ENCODE measurements at regions not wholly inside any gene's neighbourhood (a gene's known extent, or its start where the extent isn't known, plus 50 kb on each side); places are given as distances from the start of the nearest gene placed in this dataset.
"Not testable (repeated sequence)": the region's sequence is repeated elsewhere in the genome, so short reads cannot be mapped to it uniquely, and the experiment has no call there.

DNA sequence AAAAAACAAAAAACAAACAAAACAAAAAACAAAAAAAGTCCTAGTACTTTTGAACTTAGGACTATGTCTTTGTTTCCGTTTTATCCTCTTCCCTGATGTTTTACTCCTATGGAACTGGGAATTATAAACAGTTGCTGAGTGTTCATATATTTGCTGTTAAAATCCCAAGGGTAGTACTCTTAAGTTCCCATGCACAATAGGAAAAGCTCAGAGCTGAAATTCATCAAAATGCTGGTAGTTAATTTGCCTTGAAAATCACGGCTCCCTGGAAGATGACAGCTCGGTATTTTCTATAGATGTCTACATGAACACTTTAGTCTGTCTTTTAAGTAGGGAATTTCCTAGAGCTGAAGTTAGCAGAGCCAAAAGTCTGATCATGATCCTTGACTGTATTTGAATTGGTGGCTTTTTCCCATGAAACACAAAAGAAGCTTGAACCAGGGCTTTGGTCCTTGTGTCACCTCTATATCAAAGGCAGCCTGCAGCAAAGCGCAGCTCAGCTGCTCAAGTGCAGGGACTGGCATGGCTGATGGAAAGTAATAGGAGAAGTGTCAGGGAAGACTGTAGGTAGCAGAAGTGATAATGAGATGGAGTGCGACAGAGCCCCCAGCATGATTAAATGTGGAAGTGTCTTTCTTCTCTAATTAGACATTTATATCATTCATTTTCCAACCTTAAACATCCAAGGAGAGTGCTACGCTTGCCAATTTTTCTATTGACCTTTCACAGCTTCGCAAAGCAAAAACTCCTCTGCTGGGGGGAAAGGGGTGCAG, 310.9 kb downstream of the TRIM36 start:
- no peak for DNase-seq (ENCODE audit: low read depth, low spot score)
- TF ChIP-seq, protein P1, sequence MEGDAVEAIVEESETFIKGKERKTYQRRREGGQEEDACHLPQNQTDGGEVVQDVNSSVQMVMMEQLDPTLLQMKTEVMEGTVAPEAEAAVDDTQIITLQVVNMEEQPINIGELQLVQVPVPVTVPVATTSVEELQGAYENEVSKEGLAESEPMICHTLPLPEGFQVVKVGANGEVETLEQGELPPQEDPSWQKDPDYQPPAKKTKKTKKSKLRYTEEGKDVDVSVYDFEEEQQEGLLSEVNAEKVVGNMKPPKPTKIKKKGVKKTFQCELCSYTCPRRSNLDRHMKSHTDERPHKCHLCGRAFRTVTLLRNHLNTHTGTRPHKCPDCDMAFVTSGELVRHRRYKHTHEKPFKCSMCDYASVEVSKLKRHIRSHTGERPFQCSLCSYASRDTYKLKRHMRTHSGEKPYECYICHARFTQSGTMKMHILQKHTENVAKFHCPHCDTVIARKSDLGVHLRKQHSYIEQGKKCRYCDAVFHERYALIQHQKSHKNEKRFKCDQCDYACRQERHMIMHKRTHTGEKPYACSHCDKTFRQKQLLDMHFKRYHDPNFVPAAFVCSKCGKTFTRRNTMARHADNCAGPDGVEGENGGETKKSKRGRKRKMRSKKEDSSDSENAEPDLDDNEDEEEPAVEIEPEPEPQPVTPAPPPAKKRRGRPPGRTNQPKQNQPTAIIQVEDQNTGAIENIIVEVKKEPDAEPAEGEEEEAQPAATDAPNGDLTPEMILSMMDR (IDR thresholded peaks at IDR 0.05; ENCODE audit: low read depth, low read length) = no peak
- H3K4me3 ChIP-seq (ENCODE audit: low read depth, low read length) = no peak overlapping the region
- in situ Hi-C loops (cut with HindIII; ENCODE audit: low sequenced_read_pairs) = no loop called here

DNA sequence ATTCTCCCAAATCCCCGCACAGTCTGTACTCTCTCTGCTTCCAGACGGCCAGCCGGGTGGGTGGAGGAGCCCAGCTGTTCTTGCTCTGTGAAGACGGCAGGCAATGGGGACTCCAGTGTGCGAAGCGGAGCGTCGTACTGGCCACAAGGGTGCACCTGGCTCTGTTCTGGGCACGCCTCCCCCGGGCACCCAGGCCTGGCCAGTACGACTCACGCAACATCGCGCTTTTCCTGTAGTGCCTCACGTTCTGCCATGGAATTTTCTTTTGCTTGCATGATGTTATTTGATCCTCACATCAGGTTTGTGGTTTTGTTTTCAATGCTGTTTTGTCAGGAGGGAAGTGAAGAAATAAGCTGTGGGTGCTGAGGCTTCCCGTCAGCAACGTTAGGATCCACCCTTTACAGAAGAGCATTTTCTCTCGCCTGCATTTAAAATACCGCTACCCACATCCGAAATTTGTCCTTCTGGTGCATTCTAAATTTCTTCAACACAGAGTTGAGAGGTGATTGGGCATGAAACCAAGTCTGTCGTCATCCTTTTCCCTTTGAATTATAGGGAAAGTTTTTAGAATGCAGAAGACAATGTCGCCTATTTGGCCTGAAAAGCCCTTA, 311.7 kb downstream of the TRIM36 start:
- no peak overlapping the region for H3K4me3 ChIP-seq (ENCODE audit: low read depth, low read length)
- DNase-seq (ENCODE audit: low read depth, low spot score) = peak; percentile 19
- TF ChIP-seq, protein P1 (IDR thresholded peaks at IDR 0.05; ENCODE audit: low read depth, low read length) = no peak
- in situ Hi-C loops (cut with HindIII; ENCODE audit: low sequenced_read_pairs) = no loop called here

DNA sequence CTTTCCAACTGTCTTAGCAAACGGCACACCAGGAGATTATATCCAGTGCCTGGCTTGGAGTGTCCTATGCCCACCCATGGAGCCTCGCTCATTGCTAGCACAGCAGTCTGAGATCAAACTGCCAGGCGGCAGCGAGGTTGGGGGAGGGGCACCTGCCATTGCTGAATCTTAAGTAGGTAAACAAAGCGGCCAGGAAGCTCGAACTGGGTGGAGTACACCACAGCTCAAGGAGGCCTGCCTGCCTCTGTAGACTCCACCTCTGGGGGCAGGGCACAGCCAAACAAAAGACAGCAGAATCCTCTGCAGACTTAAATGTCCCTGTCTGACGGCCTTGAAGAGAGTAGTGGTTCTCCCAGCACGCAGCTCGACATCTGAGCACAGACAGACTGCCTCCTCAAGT, 325.0 kb downstream of the TRIM36 start:
- H3K4me3 ChIP-seq (ENCODE audit: low read depth, low read length); in situ Hi-C loops (cut with HindIII; ENCODE audit: low sequenced_read_pairs); DNase-seq (ENCODE audit: low read depth, low spot score): not testable (repeated sequence)

DNA sequence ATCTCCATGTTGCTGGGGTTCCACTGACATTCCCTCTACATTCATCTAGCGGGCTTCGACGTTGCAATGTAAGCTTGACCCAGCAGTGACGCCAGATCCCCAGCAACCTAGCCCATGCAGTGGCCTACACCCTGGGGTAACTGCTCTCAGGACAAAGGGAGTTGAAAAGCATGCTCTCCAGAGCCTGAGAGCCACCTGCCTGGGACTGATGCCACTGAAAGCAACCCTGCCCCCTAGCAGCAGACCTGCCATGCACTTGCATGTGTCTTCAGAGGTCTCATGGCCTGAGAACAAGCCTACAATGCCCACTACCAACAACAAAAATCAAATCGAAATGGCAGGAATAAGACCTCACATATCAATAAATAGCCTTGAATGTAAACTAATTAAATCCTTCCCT, 330.3 kb downstream of the TRIM36 start:
- H3K4me3 ChIP-seq (ENCODE audit: low read depth, low read length) = no peak overlapping the region
- in situ Hi-C loops (cut with HindIII; ENCODE audit: low sequenced_read_pairs) = no loop called here
- TF ChIP-seq, protein P1 (IDR thresholded peaks at IDR 0.05; ENCODE audit: low read depth, low read length) = no peak
- no peak for DNase-seq (ENCODE audit: low read depth, low spot score)

DNA sequence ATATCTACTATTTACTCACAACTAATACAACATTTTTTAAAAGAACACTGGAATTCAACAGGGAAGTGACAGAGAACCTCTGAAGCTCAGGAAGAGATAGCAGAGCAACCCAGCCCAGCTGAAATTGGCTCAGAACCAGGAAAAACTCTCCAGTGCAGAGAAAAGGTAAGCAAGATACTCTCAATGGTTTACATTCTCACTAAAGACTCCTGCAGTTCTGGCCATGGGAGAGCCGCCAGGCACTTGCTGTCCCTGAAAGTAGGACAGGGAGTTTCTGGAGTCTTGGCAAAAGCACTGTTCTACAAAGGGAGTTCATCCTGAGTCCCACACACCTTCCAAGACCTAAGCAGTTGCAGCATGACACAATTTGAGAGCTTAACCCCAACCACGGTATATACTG, 330.8 kb downstream of the TRIM36 start:
- H3K4me3 ChIP-seq (ENCODE audit: low read depth, low read length) = no peak overlapping the region
- no peak for DNase-seq (ENCODE audit: low read depth, low spot score)
- in situ Hi-C loops (cut with HindIII; ENCODE audit: low sequenced_read_pairs) = no loop called here
- TF ChIP-seq, protein P1 (IDR thresholded peaks at IDR 0.05; ENCODE audit: low read depth, low read length) = no peak

DNA sequence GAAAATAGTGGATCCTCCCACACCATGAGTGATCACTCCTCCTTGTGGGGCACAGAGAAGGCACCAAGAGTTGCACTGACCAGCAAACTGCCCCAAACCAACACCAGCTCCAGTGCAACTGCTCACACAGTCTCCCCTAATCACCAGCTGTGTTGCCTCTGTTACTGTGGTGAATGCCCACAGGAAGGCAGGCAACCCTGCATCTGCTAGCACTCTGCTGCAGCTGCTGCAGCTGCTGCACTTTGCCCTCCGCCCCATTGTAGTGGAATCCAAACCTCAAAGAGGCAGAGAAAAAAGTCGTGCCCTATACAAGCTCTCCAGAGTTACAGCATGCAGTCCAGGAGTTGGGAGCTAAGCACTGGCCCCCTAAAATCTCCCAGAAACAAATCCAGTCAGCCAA, 339.6 kb downstream of the TRIM36 start:
- DNase-seq (ENCODE audit: low read depth, low spot score) = no peak
- in situ Hi-C loops (cut with HindIII; ENCODE audit: low sequenced_read_pairs) = no loop called here
- H3K4me3 ChIP-seq (ENCODE audit: low read depth, low read length) = no peak overlapping the region
- TF ChIP-seq, protein P1 (IDR thresholded peaks at IDR 0.05; ENCODE audit: low read depth, low read length) = no peak

DNA sequence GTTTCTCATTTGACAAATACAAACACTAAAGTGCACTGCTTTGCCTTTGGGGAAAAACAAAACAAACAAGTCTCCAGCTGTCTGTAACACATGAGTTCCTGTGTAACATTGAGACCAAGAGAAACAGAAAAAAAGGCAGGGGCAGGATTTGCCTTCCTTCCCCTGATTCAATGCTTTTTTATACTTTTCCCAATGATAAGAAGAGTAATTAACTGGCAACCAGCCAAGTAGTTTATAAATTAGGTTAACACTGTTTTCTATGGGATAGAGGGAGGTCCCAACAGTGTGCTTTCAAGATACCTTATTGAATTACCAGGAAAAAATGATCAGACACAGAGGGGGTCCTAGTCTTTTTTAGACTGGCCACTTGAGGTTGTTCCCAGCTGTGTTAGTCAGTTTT, 346.8 kb downstream of the TRIM36 start:
- in situ Hi-C loops (cut with HindIII; ENCODE audit: low sequenced_read_pairs) = no loop called here
- TF ChIP-seq, protein P1 (IDR thresholded peaks at IDR 0.05; ENCODE audit: low read depth, low read length) = no peak
- no peak overlapping the region for H3K4me3 ChIP-seq (ENCODE audit: low read depth, low read length)
- DNase-seq (ENCODE audit: low read depth, low spot score) = no peak

All from astrocyte of the spinal cord (primary cell).